ENCODE measurements at regions not wholly inside any gene's neighbourhood (a gene's known extent, or its start where the extent isn't known, plus 50 kb on each side); places are given as distances from the start of the nearest gene placed in this dataset.
"Not testable (repeated sequence)": the region's sequence is repeated elsewhere in the genome, so short reads cannot be mapped to it uniquely, and the experiment has no call there.

DNA sequence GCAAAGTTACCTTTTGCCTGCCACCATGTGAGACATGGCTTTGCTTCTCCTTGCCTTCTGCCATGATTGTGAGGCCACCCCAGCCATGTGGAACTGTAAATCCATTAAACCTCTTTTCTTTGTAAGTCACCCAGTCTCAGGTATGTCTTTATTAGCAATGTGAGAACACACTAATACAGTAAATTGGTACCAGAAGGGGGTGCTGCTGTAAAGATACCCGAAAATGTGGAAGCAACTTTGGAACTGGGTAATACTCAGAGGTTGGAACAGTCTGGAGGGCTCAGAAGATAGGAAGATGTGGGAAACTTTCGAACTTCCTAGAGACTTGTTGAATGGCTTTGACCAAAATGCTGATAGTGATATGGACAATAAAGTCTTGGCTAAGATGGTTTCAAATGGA lies 184.8 kb upstream of the LHX8 start:
- not testable (repeated sequence) for TF ChIP-seq JUNB (IDR thresholded peaks at IDR 0.05; ENCODE audit: unreplicated experiment); EZH2phosphoT487 (IDR thresholded peaks at IDR 0.05; ENCODE audit: unreplicated experiment); REST (IDR thresholded peaks at IDR 0.05; ENCODE audit: unreplicated experiment); EZH2 (IDR thresholded peaks at IDR 0.05; ENCODE audit: low read depth, unreplicated experiment); CREB1 (CRISPR knock-in tag; IDR thresholded peaks at IDR 0.05; ENCODE audit: low read depth); POLR2AphosphoS5 (IDR thresholded peaks at IDR 0.05; ENCODE audit: low read depth)
- TF ChIP-seq, protein P1, sequence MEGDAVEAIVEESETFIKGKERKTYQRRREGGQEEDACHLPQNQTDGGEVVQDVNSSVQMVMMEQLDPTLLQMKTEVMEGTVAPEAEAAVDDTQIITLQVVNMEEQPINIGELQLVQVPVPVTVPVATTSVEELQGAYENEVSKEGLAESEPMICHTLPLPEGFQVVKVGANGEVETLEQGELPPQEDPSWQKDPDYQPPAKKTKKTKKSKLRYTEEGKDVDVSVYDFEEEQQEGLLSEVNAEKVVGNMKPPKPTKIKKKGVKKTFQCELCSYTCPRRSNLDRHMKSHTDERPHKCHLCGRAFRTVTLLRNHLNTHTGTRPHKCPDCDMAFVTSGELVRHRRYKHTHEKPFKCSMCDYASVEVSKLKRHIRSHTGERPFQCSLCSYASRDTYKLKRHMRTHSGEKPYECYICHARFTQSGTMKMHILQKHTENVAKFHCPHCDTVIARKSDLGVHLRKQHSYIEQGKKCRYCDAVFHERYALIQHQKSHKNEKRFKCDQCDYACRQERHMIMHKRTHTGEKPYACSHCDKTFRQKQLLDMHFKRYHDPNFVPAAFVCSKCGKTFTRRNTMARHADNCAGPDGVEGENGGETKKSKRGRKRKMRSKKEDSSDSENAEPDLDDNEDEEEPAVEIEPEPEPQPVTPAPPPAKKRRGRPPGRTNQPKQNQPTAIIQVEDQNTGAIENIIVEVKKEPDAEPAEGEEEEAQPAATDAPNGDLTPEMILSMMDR (conservative IDR thresholded peaks at IDR 0.05; ENCODE audit: low read depth in 2 of 2), result peak; percentile 56 to 58
